ENCODE measurements at regions not wholly inside any gene's neighbourhood (a gene's known extent, or its start where the extent isn't known, plus 50 kb on each side); places are given as distances from the start of the nearest gene placed in this dataset.
"Not testable (repeated sequence)": the region's sequence is repeated elsewhere in the genome, so short reads cannot be mapped to it uniquely, and the experiment has no call there.

- Histone ChIP-seq H3K9me3 (peaks cover 0 to 3% (median 0%) of the 10 kb centered on the region in 4 donors), H3K4me1 (no peaks in the 10 kb centered on the region), H3K27me3 (no peaks in the 10 kb centered on the region), H3K4me3 (no peak overlapping the region), H3K36me3 (no peaks in the 10 kb centered on the region), H3K27ac (no peak overlapping the region)
- 85% methylated on average over 1 of the region's 1 CpG; no CpG with 5 or more reads in 1 of the 2 donors for WGBS, 2 donors
- ATAC-seq (ENCODE audit: low FRiP score in 2 of 2) (no peak), DNase-seq (no peak)
- TF ChIP-seq POLR2A (IDR thresholded peaks at IDR 0.05) (no peak), CTCF (IDR thresholded peaks at IDR 0.05) (no peak), POLR2AphosphoS5 (IDR thresholded peaks at IDR 0.05) (no peak), EP300 (IDR thresholded peaks at IDR 0.05) (no peak)
Observed at GRCh38 chr13:54091884-54092283, 1063.3 kb downstream of the OLFM4 start.

GRCh38 chr13:54092686-54093085 is 1064.1 kb downstream of the OLFM4 start:
- Histone ChIP-seq H3K27ac (no peak overlapping the region), H3K27me3 (no peaks in the 10 kb centered on the region), H3K4me1 (no peaks in the 10 kb centered on the region), H3K9me3 (peaks cover 0 to 3% (median 0%) of the 10 kb centered on the region in 4 donors), H3K4me3 (no peak overlapping the region), H3K36me3 (no peaks in the 10 kb centered on the region)
- no peak for TF ChIP-seq CTCF (IDR thresholded peaks at IDR 0.05)
- no peak for TF ChIP-seq POLR2A (IDR thresholded peaks at IDR 0.05)
- no peak for TF ChIP-seq POLR2AphosphoS5 (IDR thresholded peaks at IDR 0.05)
- no peak for TF ChIP-seq EP300 (IDR thresholded peaks at IDR 0.05)
- DNase-seq (peak in 1 of 2 donors; percentile 13), ATAC-seq (ENCODE audit: low FRiP score in 2 of 2) (peak; percentile 14 to 43)
- 88 to 91% methylated on average over 7 to 8 of the region's 8 CpGs for WGBS, 2 donors

GRCh38 chr13:54110597-54110996 is 1082.0 kb downstream of the OLFM4 start:
- no peaks in the 10 kb centered on the region for H3K4me1 ChIP-seq
- DNase-seq (no peak), ATAC-seq (ENCODE audit: low FRiP score in 2 of 2) (no peak)
- H3K4me3 ChIP-seq = no peak overlapping the region
- TF ChIP-seq EP300 (IDR thresholded peaks at IDR 0.05) (no peak), POLR2A (IDR thresholded peaks at IDR 0.05) (no peak), POLR2AphosphoS5 (IDR thresholded peaks at IDR 0.05) (no peak), CTCF (IDR thresholded peaks at IDR 0.05) (no peak)
- H3K36me3 ChIP-seq = no peaks in the 10 kb centered on the region
- no peak overlapping the region for H3K27ac ChIP-seq
- H3K9me3 ChIP-seq = no peaks in the 10 kb centered on the region
- H3K27me3 ChIP-seq = no peaks in the 10 kb centered on the region

GRCh38 chr13:54124700-54125099 is 1096.1 kb downstream of the OLFM4 start:
- Histone ChIP-seq H3K4me3 (no peak overlapping the region), H3K9me3 (no peaks in the 10 kb centered on the region), H3K27ac (no peak overlapping the region), H3K27me3 (no peaks in the 10 kb centered on the region), H3K36me3 (no peaks in the 10 kb centered on the region), H3K4me1 (no peaks in the 10 kb centered on the region)
- no peak for TF ChIP-seq EP300 (IDR thresholded peaks at IDR 0.05)
- TF ChIP-seq CTCF (IDR thresholded peaks at IDR 0.05) = no peak
- no peak for TF ChIP-seq POLR2A (IDR thresholded peaks at IDR 0.05)
- TF ChIP-seq POLR2AphosphoS5 (IDR thresholded peaks at IDR 0.05) = no peak
- 59 to 69% methylated on average over 3 of the region's 3 CpGs for WGBS, 2 donors
- DNase-seq = no peak
- ATAC-seq (ENCODE audit: low FRiP score in 2 of 2) = no peak

GRCh38 chr13:54130931-54131330 is 1102.3 kb downstream of the OLFM4 start:
- H3K36me3 ChIP-seq; H3K4me3 ChIP-seq; DNase-seq; H3K27ac ChIP-seq; H3K4me1 ChIP-seq; H3K9me3 ChIP-seq; H3K27me3 ChIP-seq; ATAC-seq (ENCODE audit: low FRiP score in 2 of 2): not testable (repeated sequence)
- 83 to 84% methylated on average over 7 to 9 of the region's 9 CpGs for WGBS, 2 donors

- not testable (repeated sequence) for H3K4me1 ChIP-seq; DNase-seq; H3K27me3 ChIP-seq; ATAC-seq (ENCODE audit: low FRiP score in 2 of 2); H3K4me3 ChIP-seq; H3K36me3 ChIP-seq; H3K27ac ChIP-seq; H3K9me3 ChIP-seq
- WGBS, 2 donors = 73 to 88% methylated on average over 3 of the region's 3 CpGs
Observed at GRCh38 chr13:54131433-54131832, 1102.8 kb downstream of the OLFM4 start.

- H3K36me3 ChIP-seq; DNase-seq; ATAC-seq (ENCODE audit: low FRiP score in 2 of 2); H3K4me3 ChIP-seq; H3K27ac ChIP-seq; H3K9me3 ChIP-seq; H3K27me3 ChIP-seq; H3K4me1 ChIP-seq: not testable (repeated sequence)
- WGBS, 2 donors = 87 to 93% methylated on average over 12 of the region's 12 CpGs
Observed at GRCh38 chr13:54132127-54132526, 1103.5 kb downstream of the OLFM4 start.

GRCh38 chr13:54132720-54133119 is 1104.1 kb downstream of the OLFM4 start:
- H3K27ac ChIP-seq; ATAC-seq (ENCODE audit: low FRiP score in 2 of 2); H3K4me1 ChIP-seq; H3K36me3 ChIP-seq; H3K4me3 ChIP-seq; H3K9me3 ChIP-seq; H3K27me3 ChIP-seq; DNase-seq: not testable (repeated sequence)
- 80 to 87% methylated on average over 9 of the region's 9 CpGs for WGBS, 2 donors
